ENCODE measurements at regions not wholly inside any gene's neighbourhood (a gene's known extent, or its start where the extent isn't known, plus 50 kb on each side); places are given as distances from the start of the nearest gene placed in this dataset.
"Not testable (repeated sequence)": the region's sequence is repeated elsewhere in the genome, so short reads cannot be mapped to it uniquely, and the experiment has no call there.

DNA sequence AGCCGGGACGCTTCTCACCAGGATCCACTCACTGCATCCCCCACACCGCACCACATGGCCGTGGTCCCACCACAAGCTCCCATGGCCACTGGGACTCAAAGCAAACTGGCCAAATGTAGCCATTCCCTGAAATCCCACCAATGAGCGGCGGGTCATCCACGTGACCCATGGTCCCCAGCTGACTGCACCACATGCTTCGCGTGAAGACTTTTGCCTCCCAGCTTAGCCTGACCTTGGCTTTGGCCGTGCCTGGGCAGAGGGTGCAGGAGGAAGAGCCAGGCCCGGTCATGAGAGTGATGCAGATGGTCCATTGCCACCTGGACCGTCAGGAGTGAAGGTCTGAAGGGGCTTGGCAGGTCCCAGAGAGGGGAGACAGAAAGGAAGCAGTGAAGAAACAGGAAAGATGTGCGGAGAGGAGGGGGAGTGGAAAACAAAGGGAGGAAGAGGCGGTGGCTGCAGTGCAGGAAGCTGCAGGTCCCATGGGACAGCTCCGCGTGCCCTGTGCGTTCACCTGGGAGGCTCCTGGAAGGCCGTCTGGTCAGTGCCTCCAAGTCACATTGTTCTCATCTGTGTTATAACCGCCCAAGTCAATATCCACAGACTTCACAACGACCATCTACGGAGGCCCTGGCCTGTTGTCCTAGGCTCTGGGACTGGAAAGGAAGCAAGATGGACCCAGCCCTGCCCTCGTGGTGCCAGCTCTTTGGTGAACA is 167.8 kb upstream of the AJAP1 start:
- Histone ChIP-seq H3K36me3 (ENCODE audit: insufficient read depth, insufficient read length, low read length) (no peaks in the 10 kb centered on the region), H3K4me3 (ENCODE audit: insufficient read length, low read depth) (no peak overlapping the region), H3K9ac (ENCODE audit: insufficient read length, low read depth) (no peak overlapping the region), H3K9me3 (ENCODE audit: insufficient read depth, low read length) (no peaks in the 10 kb centered on the region), H3K4me1 (ENCODE audit: insufficient read depth, insufficient read length) (peaks cover 6% of the 10 kb centered on the region), H3K27me3 (ENCODE audit: insufficient read depth, insufficient read length) (no peaks in the 10 kb centered on the region)
- DNase-seq (ENCODE audit: low read depth, low spot score), result no peak
- no peak for TF ChIP-seq ZNF274 (IDR thresholded peaks at IDR 0.05; ENCODE audit: low read depth, low read length)
- TF ChIP-seq YY1 (IDR thresholded peaks at IDR 0.05; ENCODE audit: insufficient read depth, insufficient read length), result no peak
- TF ChIP-seq SUZ12 (IDR thresholded peaks at IDR 0.05; ENCODE audit: extremely low read depth, insufficient read depth, insufficient read length), result no peak

DNA sequence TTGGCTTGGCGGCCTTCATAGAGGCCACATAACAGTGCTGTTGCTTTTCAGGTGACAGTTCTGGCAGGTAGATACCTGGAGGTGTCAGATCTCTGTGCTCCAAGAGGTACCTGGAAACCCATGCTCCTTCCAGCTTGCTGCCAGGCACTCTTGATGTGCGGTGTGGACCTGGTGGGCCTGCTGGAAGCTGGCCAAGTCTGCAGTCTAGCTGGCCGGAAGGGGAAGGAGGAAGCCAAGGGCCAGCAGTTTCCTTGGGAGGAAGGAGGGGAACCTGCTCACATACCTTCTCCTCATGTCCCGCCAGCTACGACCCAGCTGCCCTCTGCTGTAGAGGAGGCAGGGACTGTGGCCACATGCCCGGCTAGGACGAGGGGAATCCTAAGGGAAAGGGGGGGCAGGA is 166.4 kb upstream of the AJAP1 start:
- DNase-seq (ENCODE audit: low read depth, low spot score), result no peak
- no peaks in the 10 kb centered on the region for H3K36me3 ChIP-seq (ENCODE audit: insufficient read depth, insufficient read length, low read length)
- H3K4me1 ChIP-seq (ENCODE audit: insufficient read depth, insufficient read length), result peaks cover 6% of the 10 kb centered on the region
- no peaks in the 10 kb centered on the region for H3K9me3 ChIP-seq (ENCODE audit: insufficient read depth, low read length)
- TF ChIP-seq YY1 (IDR thresholded peaks at IDR 0.05; ENCODE audit: insufficient read depth, insufficient read length), result no peak
- TF ChIP-seq SUZ12 (IDR thresholded peaks at IDR 0.05; ENCODE audit: extremely low read depth, insufficient read depth, insufficient read length), result no peak
- no peak for TF ChIP-seq ZNF274 (IDR thresholded peaks at IDR 0.05; ENCODE audit: low read depth, low read length)
- H3K9ac ChIP-seq (ENCODE audit: insufficient read length, low read depth), result no peak overlapping the region
- H3K27me3 ChIP-seq (ENCODE audit: insufficient read depth, insufficient read length), result no peaks in the 10 kb centered on the region
- H3K4me3 ChIP-seq (ENCODE audit: insufficient read length, low read depth), result no peak overlapping the region

DNA sequence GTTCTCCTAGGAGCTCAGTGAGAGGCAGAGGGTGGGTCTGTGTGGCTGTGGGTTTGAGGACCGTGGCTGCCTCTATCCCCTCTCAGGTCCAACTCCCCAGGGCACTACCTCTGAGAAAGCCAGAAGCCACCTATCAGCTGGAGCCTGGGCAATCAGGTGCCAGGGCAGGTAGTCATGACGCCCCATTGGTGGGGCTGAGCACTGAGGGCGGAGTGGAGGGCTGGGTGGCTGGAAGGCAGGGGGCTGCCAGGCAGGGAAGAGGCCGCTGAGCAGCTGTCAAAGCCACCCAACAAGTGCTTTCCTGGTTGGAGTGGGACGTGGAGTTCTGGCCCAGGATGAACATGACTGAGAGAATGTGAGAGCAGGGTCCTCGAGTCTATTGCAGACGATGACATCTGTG is 164.9 kb upstream of the AJAP1 start:
- no peak for TF ChIP-seq SUZ12 (IDR thresholded peaks at IDR 0.05; ENCODE audit: extremely low read depth, insufficient read depth, insufficient read length)
- TF ChIP-seq ZNF274 (IDR thresholded peaks at IDR 0.05; ENCODE audit: low read depth, low read length), result no peak
- TF ChIP-seq YY1 (IDR thresholded peaks at IDR 0.05; ENCODE audit: insufficient read depth, insufficient read length), result no peak
- peaks cover 5% of the 10 kb centered on the region for H3K4me1 ChIP-seq (ENCODE audit: insufficient read depth, insufficient read length)

DNA sequence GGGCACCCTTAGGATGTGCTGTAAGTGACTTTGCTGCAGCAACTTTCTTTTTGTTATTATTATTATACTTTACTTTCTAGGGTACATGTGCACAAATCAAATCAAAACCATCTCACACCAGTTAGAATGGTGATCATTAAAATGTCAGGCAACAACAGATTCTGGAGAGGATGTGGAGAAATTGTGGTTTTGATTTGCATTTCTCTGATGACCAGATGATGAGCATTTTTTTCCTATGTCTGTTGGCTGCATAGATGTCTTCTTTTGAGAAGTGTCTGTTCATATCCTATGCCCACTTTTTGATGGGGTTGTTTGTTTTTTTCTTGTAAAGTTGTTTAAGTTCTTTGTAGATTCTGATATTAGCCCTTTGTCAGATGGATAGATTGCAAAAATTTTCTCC is 164.4 kb upstream of the AJAP1 start:
- not testable (repeated sequence) for H3K4me3 ChIP-seq (ENCODE audit: insufficient read length, low read depth); H3K9ac ChIP-seq (ENCODE audit: insufficient read length, low read depth); DNase-seq (ENCODE audit: low read depth, low spot score); H3K27me3 ChIP-seq (ENCODE audit: insufficient read depth, insufficient read length); H3K4me1 ChIP-seq (ENCODE audit: insufficient read depth, insufficient read length); H3K9me3 ChIP-seq (ENCODE audit: insufficient read depth, low read length); H3K36me3 ChIP-seq (ENCODE audit: insufficient read depth, insufficient read length, low read length)

More for the DNA sequence above, 164.9 kb upstream of the AJAP1 start:
- Histone ChIP-seq H3K36me3 (ENCODE audit: insufficient read depth, insufficient read length, low read length) (no peaks in the 10 kb centered on the region), H3K9ac (ENCODE audit: insufficient read length, low read depth) (no peak overlapping the region), H3K4me3 (ENCODE audit: insufficient read length, low read depth) (no peak overlapping the region), H3K27me3 (ENCODE audit: insufficient read depth, insufficient read length) (no peaks in the 10 kb centered on the region), H3K9me3 (ENCODE audit: insufficient read depth, low read length) (no peaks in the 10 kb centered on the region)
- DNase-seq (ENCODE audit: low read depth, low spot score), result no peak

DNA sequence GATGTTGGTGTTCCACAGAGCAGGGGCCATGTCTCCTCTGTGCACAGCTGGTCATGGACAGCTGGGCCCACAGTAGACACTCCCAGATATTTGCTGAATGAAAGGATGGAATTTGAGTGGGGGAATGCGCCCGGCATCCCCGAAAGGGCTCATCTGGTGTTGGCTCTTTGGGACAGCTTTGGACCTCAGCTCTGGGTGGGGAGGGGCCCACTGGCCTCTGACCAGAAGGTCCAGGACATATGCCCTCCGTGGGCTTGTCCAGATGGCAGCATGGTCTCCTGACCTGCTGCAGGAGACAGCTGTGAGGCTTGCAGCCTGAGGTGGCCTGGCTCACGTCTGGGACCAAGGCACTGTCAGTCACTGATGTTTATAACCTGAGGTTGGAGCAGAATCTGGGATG is 160.4 kb upstream of the AJAP1 start:
- H3K4me3 ChIP-seq (ENCODE audit: insufficient read length, low read depth), result no peak overlapping the region
- no peak for DNase-seq (ENCODE audit: low read depth, low spot score)
- TF ChIP-seq SUZ12 (IDR thresholded peaks at IDR 0.05; ENCODE audit: extremely low read depth, insufficient read depth, insufficient read length) (no peak), YY1 (IDR thresholded peaks at IDR 0.05; ENCODE audit: insufficient read depth, insufficient read length) (no peak), ZNF274 (IDR thresholded peaks at IDR 0.05; ENCODE audit: low read depth, low read length) (no peak)
- no peak overlapping the region for H3K9ac ChIP-seq (ENCODE audit: insufficient read length, low read depth)
- H3K36me3 ChIP-seq (ENCODE audit: insufficient read depth, insufficient read length, low read length), result no peaks in the 10 kb centered on the region
- H3K4me1 ChIP-seq (ENCODE audit: insufficient read depth, insufficient read length), result no peaks in the 10 kb centered on the region
- no peaks in the 10 kb centered on the region for H3K27me3 ChIP-seq (ENCODE audit: insufficient read depth, insufficient read length)
- no peaks in the 10 kb centered on the region for H3K9me3 ChIP-seq (ENCODE audit: insufficient read depth, low read length)

DNA sequence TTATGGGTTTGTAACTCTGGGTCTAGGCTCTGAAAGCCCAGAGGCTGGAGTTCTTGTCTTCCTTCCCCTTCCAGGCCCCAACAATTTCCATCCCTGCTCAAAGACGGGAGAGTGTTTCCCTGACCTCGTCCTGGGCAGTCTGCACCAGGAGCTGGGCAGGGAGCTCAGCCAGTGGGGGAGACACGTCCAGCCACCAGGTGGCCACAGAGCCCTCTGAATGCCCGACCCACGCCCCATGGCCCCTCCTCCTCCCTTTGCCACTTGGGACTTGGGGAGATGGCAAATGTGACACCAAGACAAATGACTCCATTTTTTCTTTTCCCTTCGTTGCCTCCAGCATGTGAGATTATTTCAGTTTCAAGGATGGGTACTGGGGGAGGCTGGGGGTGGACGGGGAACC is 159.9 kb upstream of the AJAP1 start:
- H3K9me3 ChIP-seq (ENCODE audit: insufficient read depth, low read length), result no peaks in the 10 kb centered on the region
- DNase-seq (ENCODE audit: low read depth, low spot score), result no peak

DNA sequence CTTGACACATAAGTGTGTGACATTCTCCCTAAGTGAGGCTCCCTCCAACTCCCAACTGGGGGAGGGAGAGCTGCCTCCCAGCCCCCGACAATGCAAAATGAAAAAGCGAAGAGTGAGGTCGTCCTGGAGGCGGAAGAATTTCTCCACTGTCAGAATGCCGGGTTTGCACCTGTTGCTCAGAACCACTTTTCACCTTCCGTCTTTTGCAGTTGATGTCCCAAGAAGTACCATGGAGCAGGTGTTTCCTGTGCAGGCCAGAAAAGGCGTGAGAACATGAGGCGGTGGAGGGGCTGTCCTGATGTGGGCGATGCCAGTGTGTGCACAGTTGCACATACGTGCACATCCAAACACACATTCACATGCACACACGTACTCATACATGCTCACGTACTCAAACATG is 158.6 kb upstream of the AJAP1 start:
- H3K4me1 ChIP-seq (ENCODE audit: insufficient read depth, insufficient read length), result no peaks in the 10 kb centered on the region
- H3K27me3 ChIP-seq (ENCODE audit: insufficient read depth, insufficient read length), result no peaks in the 10 kb centered on the region
- DNase-seq (ENCODE audit: low read depth, low spot score), result no peak
- H3K36me3 ChIP-seq (ENCODE audit: insufficient read depth, insufficient read length, low read length), result no peaks in the 10 kb centered on the region
- no peak overlapping the region for H3K4me3 ChIP-seq (ENCODE audit: insufficient read length, low read depth)
- no peaks in the 10 kb centered on the region for H3K9me3 ChIP-seq (ENCODE audit: insufficient read depth, low read length)
- TF ChIP-seq YY1 (IDR thresholded peaks at IDR 0.05; ENCODE audit: insufficient read depth, insufficient read length), result no peak
- no peak for TF ChIP-seq SUZ12 (IDR thresholded peaks at IDR 0.05; ENCODE audit: extremely low read depth, insufficient read depth, insufficient read length)
- TF ChIP-seq ZNF274 (IDR thresholded peaks at IDR 0.05; ENCODE audit: low read depth, low read length), result no peak
- H3K9ac ChIP-seq (ENCODE audit: insufficient read length, low read depth), result no peak overlapping the region

More for the DNA sequence above, 159.9 kb upstream of the AJAP1 start:
- Histone ChIP-seq H3K4me3 (ENCODE audit: insufficient read length, low read depth) (no peak overlapping the region), H3K27me3 (ENCODE audit: insufficient read depth, insufficient read length) (no peaks in the 10 kb centered on the region), H3K36me3 (ENCODE audit: insufficient read depth, insufficient read length, low read length) (no peaks in the 10 kb centered on the region), H3K9ac (ENCODE audit: insufficient read length, low read depth) (no peak overlapping the region), H3K4me1 (ENCODE audit: insufficient read depth, insufficient read length) (no peaks in the 10 kb centered on the region)
- TF ChIP-seq ZNF274 (IDR thresholded peaks at IDR 0.05; ENCODE audit: low read depth, low read length), result no peak
- TF ChIP-seq SUZ12 (IDR thresholded peaks at IDR 0.05; ENCODE audit: extremely low read depth, insufficient read depth, insufficient read length), result no peak

All from NT2/D1 (cell line).